ENCODE measurements at regions not wholly inside any gene's neighbourhood (a gene's known extent, or its start where the extent isn't known, plus 50 kb on each side); places are given as distances from the start of the nearest gene placed in this dataset.
"Not testable (repeated sequence)": the region's sequence is repeated elsewhere in the genome, so short reads cannot be mapped to it uniquely, and the experiment has no call there.

DNA sequence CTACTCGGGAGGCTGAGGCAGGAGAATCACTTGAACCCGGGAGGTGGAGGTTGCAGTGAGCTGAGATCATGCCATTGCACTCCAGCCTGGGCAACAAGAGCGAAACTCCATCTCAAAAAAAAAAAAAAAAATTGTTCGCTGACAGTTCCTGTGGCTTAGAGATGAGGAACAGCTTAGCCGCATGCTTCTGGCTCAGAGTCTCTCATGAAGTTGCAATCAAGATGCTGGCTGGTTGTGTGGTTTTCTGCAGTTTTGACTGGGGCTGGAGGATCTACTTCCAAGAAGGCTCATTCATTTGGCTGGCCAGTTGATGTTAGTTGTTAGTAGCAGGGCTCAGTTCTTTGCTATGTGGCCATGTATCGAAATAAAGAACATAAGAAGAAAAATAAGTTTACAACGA, 69.9 kb upstream of the TBC1D5 start:
- peak in 1 of 2 experiments; percentile 73 for DNase-seq (ENCODE audit: low read depth in 1 of 2, low spot score in 1 of 2)
- H3K27ac ChIP-seq (replicated peaks); H3K4me3 ChIP-seq (replicated peaks; ENCODE audit: insufficient read depth, low read length); H3K27me3 ChIP-seq (ENCODE audit: insufficient read depth, poor library complexity, severe bottlenecking): not testable (repeated sequence)
- TF ChIP-seq SPI1 (IDR thresholded peaks at IDR 0.05; ENCODE audit: borderline replicate concordance, low read depth), result peak; percentile 57; the same call in 1 of the 2 replicates

DNA sequence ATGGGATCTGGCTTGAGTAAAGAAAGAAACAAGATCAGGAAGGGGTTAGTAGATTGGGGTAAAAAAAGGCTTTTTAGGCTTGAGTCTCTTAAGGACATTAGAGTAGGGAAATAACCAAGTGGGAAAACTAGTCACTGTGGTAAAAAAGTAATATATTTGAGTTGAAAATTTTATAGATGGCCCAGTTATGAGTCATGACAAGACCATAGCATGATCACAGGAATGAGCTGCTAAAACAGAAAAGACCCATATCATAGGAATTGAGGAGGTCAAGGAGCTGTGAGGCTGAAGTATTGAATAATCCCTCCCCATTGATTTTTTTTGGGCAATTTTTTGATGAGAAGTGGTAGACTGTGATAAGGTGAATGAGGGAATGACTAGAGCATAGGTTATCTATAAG, 69.2 kb upstream of the TBC1D5 start:
- no peak overlapping the region for H3K4me3 ChIP-seq (replicated peaks; ENCODE audit: insufficient read depth, low read length)
- no peaks in the 10 kb centered on the region for H3K27me3 ChIP-seq (ENCODE audit: insufficient read depth, poor library complexity, severe bottlenecking)
- no peak for DNase-seq (ENCODE audit: low read depth in 1 of 2, low spot score in 1 of 2)
- no peak for TF ChIP-seq GABPA (IDR thresholded peaks at IDR 0.05; ENCODE audit: low read depth)
- TF ChIP-seq, protein P1, sequence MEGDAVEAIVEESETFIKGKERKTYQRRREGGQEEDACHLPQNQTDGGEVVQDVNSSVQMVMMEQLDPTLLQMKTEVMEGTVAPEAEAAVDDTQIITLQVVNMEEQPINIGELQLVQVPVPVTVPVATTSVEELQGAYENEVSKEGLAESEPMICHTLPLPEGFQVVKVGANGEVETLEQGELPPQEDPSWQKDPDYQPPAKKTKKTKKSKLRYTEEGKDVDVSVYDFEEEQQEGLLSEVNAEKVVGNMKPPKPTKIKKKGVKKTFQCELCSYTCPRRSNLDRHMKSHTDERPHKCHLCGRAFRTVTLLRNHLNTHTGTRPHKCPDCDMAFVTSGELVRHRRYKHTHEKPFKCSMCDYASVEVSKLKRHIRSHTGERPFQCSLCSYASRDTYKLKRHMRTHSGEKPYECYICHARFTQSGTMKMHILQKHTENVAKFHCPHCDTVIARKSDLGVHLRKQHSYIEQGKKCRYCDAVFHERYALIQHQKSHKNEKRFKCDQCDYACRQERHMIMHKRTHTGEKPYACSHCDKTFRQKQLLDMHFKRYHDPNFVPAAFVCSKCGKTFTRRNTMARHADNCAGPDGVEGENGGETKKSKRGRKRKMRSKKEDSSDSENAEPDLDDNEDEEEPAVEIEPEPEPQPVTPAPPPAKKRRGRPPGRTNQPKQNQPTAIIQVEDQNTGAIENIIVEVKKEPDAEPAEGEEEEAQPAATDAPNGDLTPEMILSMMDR (IDR thresholded peaks at IDR 0.05; ENCODE audit: insufficient read depth, low read length), result no peak
- no peak for TF ChIP-seq SPI1 (IDR thresholded peaks at IDR 0.05; ENCODE audit: borderline replicate concordance, low read depth)
- TF ChIP-seq, protein P2, sequence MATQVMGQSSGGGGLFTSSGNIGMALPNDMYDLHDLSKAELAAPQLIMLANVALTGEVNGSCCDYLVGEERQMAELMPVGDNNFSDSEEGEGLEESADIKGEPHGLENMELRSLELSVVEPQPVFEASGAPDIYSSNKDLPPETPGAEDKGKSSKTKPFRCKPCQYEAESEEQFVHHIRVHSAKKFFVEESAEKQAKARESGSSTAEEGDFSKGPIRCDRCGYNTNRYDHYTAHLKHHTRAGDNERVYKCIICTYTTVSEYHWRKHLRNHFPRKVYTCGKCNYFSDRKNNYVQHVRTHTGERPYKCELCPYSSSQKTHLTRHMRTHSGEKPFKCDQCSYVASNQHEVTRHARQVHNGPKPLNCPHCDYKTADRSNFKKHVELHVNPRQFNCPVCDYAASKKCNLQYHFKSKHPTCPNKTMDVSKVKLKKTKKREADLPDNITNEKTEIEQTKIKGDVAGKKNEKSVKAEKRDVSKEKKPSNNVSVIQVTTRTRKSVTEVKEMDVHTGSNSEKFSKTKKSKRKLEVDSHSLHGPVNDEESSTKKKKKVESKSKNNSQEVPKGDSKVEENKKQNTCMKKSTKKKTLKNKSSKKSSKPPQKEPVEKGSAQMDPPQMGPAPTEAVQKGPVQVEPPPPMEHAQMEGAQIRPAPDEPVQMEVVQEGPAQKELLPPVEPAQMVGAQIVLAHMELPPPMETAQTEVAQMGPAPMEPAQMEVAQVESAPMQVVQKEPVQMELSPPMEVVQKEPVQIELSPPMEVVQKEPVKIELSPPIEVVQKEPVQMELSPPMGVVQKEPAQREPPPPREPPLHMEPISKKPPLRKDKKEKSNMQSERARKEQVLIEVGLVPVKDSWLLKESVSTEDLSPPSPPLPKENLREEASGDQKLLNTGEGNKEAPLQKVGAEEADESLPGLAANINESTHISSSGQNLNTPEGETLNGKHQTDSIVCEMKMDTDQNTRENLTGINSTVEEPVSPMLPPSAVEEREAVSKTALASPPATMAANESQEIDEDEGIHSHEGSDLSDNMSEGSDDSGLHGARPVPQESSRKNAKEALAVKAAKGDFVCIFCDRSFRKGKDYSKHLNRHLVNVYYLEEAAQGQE (IDR thresholded peaks at IDR 0.05; ENCODE audit: insufficient replicate concordance, low read depth), result no peak
- no peak for TF ChIP-seq POLR2AphosphoS5 (IDR thresholded peaks at IDR 0.05; ENCODE audit: low read depth)
- H3K27ac ChIP-seq (replicated peaks), result no peak overlapping the region

DNA sequence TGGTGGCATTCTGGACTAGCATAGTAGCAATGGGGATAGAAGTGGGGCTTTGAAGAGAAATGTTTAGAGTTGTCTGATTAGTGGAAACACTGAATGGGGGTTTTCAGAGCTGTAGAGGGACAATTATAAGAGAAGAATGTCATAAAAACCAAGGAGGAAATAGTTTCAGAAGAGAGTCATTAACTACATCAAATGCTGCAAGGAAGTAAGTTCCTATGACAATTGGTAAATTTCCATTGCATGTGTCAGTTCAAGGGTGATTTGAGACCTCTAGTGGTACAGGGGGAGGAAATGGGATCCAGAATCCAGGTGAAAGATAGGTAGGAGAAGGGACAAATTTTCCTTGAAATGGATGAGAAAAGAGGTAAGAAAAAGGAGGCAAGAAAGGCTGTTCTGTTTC, 68.3 kb upstream of the TBC1D5 start:
- Histone ChIP-seq H3K4me3 (replicated peaks; ENCODE audit: insufficient read depth, low read length) (no peak overlapping the region), H3K27ac (replicated peaks) (no peak overlapping the region), H3K27me3 (ENCODE audit: insufficient read depth, poor library complexity, severe bottlenecking) (no peaks in the 10 kb centered on the region)
- TF ChIP-seq, protein P2 (IDR thresholded peaks at IDR 0.05; ENCODE audit: insufficient replicate concordance, low read depth), result no peak
- TF ChIP-seq GABPA (IDR thresholded peaks at IDR 0.05; ENCODE audit: low read depth) (no peak), SPI1 (IDR thresholded peaks at IDR 0.05; ENCODE audit: borderline replicate concordance, low read depth) (no peak), POLR2AphosphoS5 (IDR thresholded peaks at IDR 0.05; ENCODE audit: low read depth) (no peak)
- TF ChIP-seq, protein P1 (IDR thresholded peaks at IDR 0.05; ENCODE audit: insufficient read depth, low read length), result no peak
- DNase-seq (ENCODE audit: low read depth in 1 of 2, low spot score in 1 of 2), result no peak

DNA sequence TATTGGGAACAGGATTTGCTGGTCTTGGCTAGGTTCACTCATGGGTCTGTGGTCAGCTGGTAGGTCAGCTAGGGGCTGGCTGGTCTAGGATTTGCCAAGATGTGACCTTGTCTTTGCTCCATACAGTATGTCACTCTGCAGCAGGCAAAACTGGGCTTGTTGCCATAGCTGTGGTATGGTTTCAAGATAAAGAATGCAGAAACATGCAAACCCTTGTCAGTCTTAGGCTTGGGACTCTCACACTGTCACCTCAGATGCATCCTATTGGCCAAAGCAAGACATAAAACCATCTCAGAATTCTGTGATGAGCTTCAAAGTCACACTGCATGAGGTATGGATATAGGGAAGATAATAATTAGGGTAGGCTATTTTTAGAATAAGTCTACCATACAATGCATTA, 66.6 kb upstream of the TBC1D5 start:
- H3K27ac ChIP-seq (replicated peaks), result no peak overlapping the region
- no peak overlapping the region for H3K4me3 ChIP-seq (replicated peaks; ENCODE audit: insufficient read depth, low read length)
- no peak for TF ChIP-seq GABPA (IDR thresholded peaks at IDR 0.05; ENCODE audit: low read depth)
- TF ChIP-seq, protein P1 (IDR thresholded peaks at IDR 0.05; ENCODE audit: insufficient read depth, low read length), result no peak
- TF ChIP-seq SPI1 (IDR thresholded peaks at IDR 0.05; ENCODE audit: borderline replicate concordance, low read depth), result no peak
- TF ChIP-seq, protein P2 (IDR thresholded peaks at IDR 0.05; ENCODE audit: insufficient replicate concordance, low read depth), result no peak
- no peak for TF ChIP-seq POLR2AphosphoS5 (IDR thresholded peaks at IDR 0.05; ENCODE audit: low read depth)
- no peak for DNase-seq (ENCODE audit: low read depth in 1 of 2, low spot score in 1 of 2)
- H3K27me3 ChIP-seq (ENCODE audit: insufficient read depth, poor library complexity, severe bottlenecking), result no peaks in the 10 kb centered on the region

Data from HL-60 (cell line).